ENCODE measurements at regions not wholly inside any gene's neighbourhood (a gene's known extent, or its start where the extent isn't known, plus 50 kb on each side); places are given as distances from the start of the nearest gene placed in this dataset.

- TF ChIP-seq EZH2 (IDR thresholded peaks at IDR 0.05; ENCODE audit: borderline replicate concordance, low read length) = no peak
- no peak for TF ChIP-seq CTCF (conservative IDR thresholded peaks at IDR 0.05 in 1 of 2, IDR thresholded peaks at IDR 0.05 in 1 of 2; ENCODE audit: extremely low read depth in 1 of 2, insufficient read depth in 1 of 2, low read depth in 1 of 2, low read length in 2 of 2)
Measured at GRCh38 chr7:27427416-27427815, 184.8 kb downstream of the EVX1 start.
